ENCODE measurements at regions not wholly inside any gene's neighbourhood (a gene's known extent, or its start where the extent isn't known, plus 50 kb on each side); places are given as distances from the start of the nearest gene placed in this dataset.

GRCh38 chr6:81450180-81450579 is 302.3 kb downstream of the TENT5A start:
- Histone ChIP-seq H3K4me1 (ENCODE audit: insufficient read depth) (no peaks in the 10 kb centered on the region), H3K9me2 (replicated peaks; ENCODE audit: insufficient read depth) (no peaks in the 10 kb centered on the region)
- WGBS (ENCODE audit: low lambda C conversion rate, missing lambda C conversion rate) = 65% methylated on average over 2 of the region's 2 CpGs

GRCh38 chr6:81446509-81446908 is 306.0 kb downstream of the TENT5A start:
- Histone ChIP-seq H3K79me2 (no peaks in the 10 kb centered on the region), H2AFZ (no peak overlapping the region), H4K20me1 (ENCODE audit: insufficient read depth, poor library complexity, severe bottlenecking) (no peaks in the 10 kb centered on the region), H3K4me3 (no peak overlapping the region), H3K9me2 (replicated peaks; ENCODE audit: insufficient read depth) (no peaks in the 10 kb centered on the region), H3K27ac (no peak overlapping the region), H3K4me1 (ENCODE audit: insufficient read depth) (no peaks in the 10 kb centered on the region), H3K4me2 (no peak overlapping the region), H3K27me3 (no peaks in the 10 kb centered on the region), H3K36me3 (replicated peaks; ENCODE audit: insufficient read depth, low read depth) (no peaks in the 10 kb centered on the region), H3K9me3 (ENCODE audit: low read depth) (no peaks in the 10 kb centered on the region)
- DNase-seq (ENCODE audit: low spot score) = no peak
- no peak for TF ChIP-seq EZH2phosphoT487 (IDR thresholded peaks at IDR 0.05; ENCODE audit: low read depth, severe bottlenecking, unreplicated experiment)
- TF ChIP-seq CTCF (IDR thresholded peaks at IDR 0.05; ENCODE audit: poor library complexity) = no peak
- no peak for TF ChIP-seq EZH2 (IDR thresholded peaks at IDR 0.05; ENCODE audit: borderline replicate concordance)
- WGBS (ENCODE audit: low lambda C conversion rate, missing lambda C conversion rate) = 77% methylated on average over 1 of the region's 1 CpG

More at GRCh38 chr6:81450180-81450579, 302.3 kb downstream of the TENT5A start:
- H3K4me3 ChIP-seq = no peak overlapping the region
- H3K9me3 ChIP-seq (ENCODE audit: low read depth) = no peaks in the 10 kb centered on the region
- no peaks in the 10 kb centered on the region for H4K20me1 ChIP-seq (ENCODE audit: insufficient read depth, poor library complexity, severe bottlenecking)
- H3K4me2 ChIP-seq = no peak overlapping the region
- DNase-seq (ENCODE audit: low spot score) = peak; percentile 37
- H3K27me3 ChIP-seq = no peaks in the 10 kb centered on the region
- no peaks in the 10 kb centered on the region for H3K79me2 ChIP-seq
- H3K27ac ChIP-seq = peak overlapping the region; percentile 28
- H2AFZ ChIP-seq = no peak overlapping the region
- no peak for TF ChIP-seq EZH2 (IDR thresholded peaks at IDR 0.05; ENCODE audit: borderline replicate concordance)
- TF ChIP-seq CTCF (IDR thresholded peaks at IDR 0.05; ENCODE audit: poor library complexity) = peak; percentile 26
- TF ChIP-seq EZH2phosphoT487 (IDR thresholded peaks at IDR 0.05; ENCODE audit: low read depth, severe bottlenecking, unreplicated experiment) = no peak
- H3K36me3 ChIP-seq (replicated peaks; ENCODE audit: insufficient read depth, low read depth) = no peaks in the 10 kb centered on the region

DNA sequence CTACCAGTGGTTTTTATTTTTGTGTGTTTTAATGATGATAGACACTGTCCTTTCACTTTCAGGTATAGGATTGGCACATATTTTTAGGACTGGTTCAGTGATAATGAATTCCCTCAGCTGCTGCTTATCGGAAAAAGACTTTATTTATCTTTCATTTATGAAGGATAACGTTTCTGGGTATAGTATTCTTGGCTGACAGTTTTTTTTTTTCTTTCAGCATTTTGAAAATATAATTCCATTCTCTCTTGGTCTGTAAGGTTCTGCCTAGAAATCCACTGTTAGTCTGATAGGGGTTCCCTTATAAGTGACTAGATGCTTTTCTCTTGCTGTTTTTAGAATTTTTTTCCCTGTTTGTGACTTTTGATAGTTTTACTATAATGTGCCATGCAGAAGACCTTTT is 313.1 kb downstream of the TENT5A start:
- DNase-seq (ENCODE audit: low spot score) = no peak
- H3K27me3 ChIP-seq = no peaks in the 10 kb centered on the region
- WGBS (ENCODE audit: low lambda C conversion rate, missing lambda C conversion rate) = 87% methylated on average over 2 of the region's 2 CpGs
- no peak overlapping the region for H3K27ac ChIP-seq
- no peak overlapping the region for H3K4me2 ChIP-seq
- peaks cover 10% of the 10 kb centered on the region for H3K9me3 ChIP-seq (ENCODE audit: low read depth)
- H3K36me3 ChIP-seq (replicated peaks; ENCODE audit: insufficient read depth, low read depth) = no peaks in the 10 kb centered on the region
- H3K79me2 ChIP-seq = no peaks in the 10 kb centered on the region
- no peaks in the 10 kb centered on the region for H3K4me1 ChIP-seq (ENCODE audit: insufficient read depth)
- H2AFZ ChIP-seq = no peak overlapping the region
- no peaks in the 10 kb centered on the region for H3K9me2 ChIP-seq (replicated peaks; ENCODE audit: insufficient read depth)
- no peak overlapping the region for H3K4me3 ChIP-seq
- no peaks in the 10 kb centered on the region for H4K20me1 ChIP-seq (ENCODE audit: insufficient read depth, poor library complexity, severe bottlenecking)
- no peak for TF ChIP-seq CTCF (IDR thresholded peaks at IDR 0.05; ENCODE audit: poor library complexity)

GRCh38 chr6:81436990-81437389 is 315.5 kb downstream of the TENT5A start:
- Histone ChIP-seq H3K9me3 (ENCODE audit: low read depth) (peaks cover 10% of the 10 kb centered on the region), H3K27me3 (no peaks in the 10 kb centered on the region), H2AFZ (no peak overlapping the region), H3K79me2 (no peaks in the 10 kb centered on the region), H3K36me3 (replicated peaks; ENCODE audit: insufficient read depth, low read depth) (no peaks in the 10 kb centered on the region), H3K27ac (no peak overlapping the region), H3K4me1 (ENCODE audit: insufficient read depth) (no peaks in the 10 kb centered on the region), H3K9me2 (replicated peaks; ENCODE audit: insufficient read depth) (no peaks in the 10 kb centered on the region), H3K4me2 (no peak overlapping the region), H4K20me1 (ENCODE audit: insufficient read depth, poor library complexity, severe bottlenecking) (no peaks in the 10 kb centered on the region), H3K4me3 (no peak overlapping the region)
- 67% methylated on average over 1 of the region's 1 CpG for WGBS (ENCODE audit: low lambda C conversion rate, missing lambda C conversion rate)
- TF ChIP-seq EZH2phosphoT487 (IDR thresholded peaks at IDR 0.05; ENCODE audit: low read depth, severe bottlenecking, unreplicated experiment) (no peak), CTCF (IDR thresholded peaks at IDR 0.05; ENCODE audit: poor library complexity) (no peak), EZH2 (IDR thresholded peaks at IDR 0.05; ENCODE audit: borderline replicate concordance) (no peak)
- no peak for DNase-seq (ENCODE audit: low spot score)

Data from hepatocyte (in vitro differentiated cells).